PC-9 (cell line): ENCODE measurements at regions not wholly inside any gene's neighbourhood (a gene's known extent, or its start where the extent isn't known, plus 50 kb on each side); places are given as distances from the start of the nearest gene placed in this dataset.

ENCODE experiments used
- BruUV-seq: library from RNA; stranded (reverse); fragments of 400-500 nt; replicated peaks from 2 replicates; lab custom pipeline; 2021; lab: Mats Ljungman, UMichigan
- CTCF ChIA-PET: fragments of 300-600 bp; sonication (Branson Sonifier 250); formaldehyde crosslinking; loops from one replicate; lab custom pipeline; 2022; ENCODE audit warnings: antibody characterized with exemption; lab: Charles Lee
- POLR2A ChIA-PET: fragments of 300-600 bp; sonication (Branson Sonifier 250); formaldehyde crosslinking; loops from one replicate; lab custom pipeline; 2022; ENCODE audit warnings: antibody characterized with exemption; ENCODE audit not compliant: unreplicated experiment; lab: Charles Lee
- DNase-seq, 2 experiments: peaks; one replicate each; pipeline versions ENCODE4 v3.0.0 to v3.0.0-alpha.2; 2015 to 2022; ENCODE audit warnings: mixed read lengths in 1 of 2
- H2AFZ ChIP-seq: fragments of 200-600 bp; sonication (generic); 2 replicates; pipeline ENCODE4 v1.8.1; 2017; ENCODE audit warnings: antibody characterized with exemption
- H3F3A ChIP-seq: fragments of 200-600 bp; sonication (generic); 2 replicates; pipeline ENCODE4 v1.8.1; 2017; ENCODE audit warnings: antibody characterized with exemption, mild to moderate bottlenecking, low read depth; ENCODE audit not compliant: insufficient read depth
- H3K27ac ChIP-seq: fragments of 200-600 bp; sonication (generic); 2 replicates; pipeline ENCODE4 v1.6.1; 2016; ENCODE audit warnings: mixed run types
- H3K27me3 ChIP-seq: fragments of 200-600 bp; sonication (generic); 2 replicates; pipeline ENCODE4 v1.6.1; 2016; ENCODE audit warnings: low read depth, mixed run types; ENCODE audit not compliant: insufficient read depth
- H3K36me3 ChIP-seq: fragments of 200-600 bp; sonication (generic); 2 replicates; pipeline ENCODE4 v1.6.1; 2016; ENCODE audit warnings: low read depth, mixed run types
- H3K4me1 ChIP-seq: fragments of 200-600 bp; sonication (generic); replicated peaks from 2 replicates; pipeline ENCODE4 v1.6.1; 2016; ENCODE audit warnings: mixed run types; ENCODE audit not compliant: insufficient read depth
- H3K4me2 ChIP-seq: fragments of 200-600 bp; sonication (generic); 2 replicates; pipeline ENCODE4 v1.6.1; 2017; ENCODE audit warnings: mixed run types
- H3K4me3 ChIP-seq: fragments of 200-600 bp; sonication (generic); 2 replicates; pipeline ENCODE4 v1.6.1; 2016; ENCODE audit warnings: mixed run types
- H3K79me2 ChIP-seq: fragments of 200-600 bp; sonication (generic); 2 replicates; pipeline ENCODE4 v1.6.1; 2017; ENCODE audit warnings: low read depth, mixed run types
- H3K9me2 ChIP-seq: fragments of 200-600 bp; sonication (generic); 2 replicates; pipeline ENCODE4 v1.8.1; 2017; ENCODE audit warnings: mild to moderate bottlenecking; ENCODE audit not compliant: insufficient read depth
- H3K9me3 ChIP-seq: fragments of 200-600 bp; sonication (generic); 2 replicates; pipeline ENCODE4 v1.8.1; 2016; ENCODE audit warnings: low read depth; ENCODE audit not compliant: insufficient read depth
- H4K20me1 ChIP-seq: fragments of 200-600 bp; sonication (generic); 2 replicates; pipeline ENCODE4 v1.8.1; 2017; ENCODE audit not compliant: insufficient read depth
- EZH2 ChIP-seq: fragments of 200-600 bp; sonication (generic); IDR thresholded peaks from 2 replicates; pipeline ENCODE4 v1.8.0; 2017; ENCODE audit warnings: antibody characterized with exemption, low read depth
- intact Hi-C: fragments of 100-400 bp; cut with micrococcal nuclease; formaldehyde crosslinking; loops from one replicate; pipeline ENCODE4 v1.10.0; 2022; ENCODE audit not compliant: unreplicated experiment
- TF ChIP-seq, protein P1 (sequence below): fragments of 200-600 bp; sonication (generic); conservative IDR thresholded peaks from 2 replicates; pipeline ENCODE4 v1.6.1; 2017; ENCODE audit warnings: mixed run types, antibody characterized with exemption, mild to moderate bottlenecking, moderate library complexity

DNA sequence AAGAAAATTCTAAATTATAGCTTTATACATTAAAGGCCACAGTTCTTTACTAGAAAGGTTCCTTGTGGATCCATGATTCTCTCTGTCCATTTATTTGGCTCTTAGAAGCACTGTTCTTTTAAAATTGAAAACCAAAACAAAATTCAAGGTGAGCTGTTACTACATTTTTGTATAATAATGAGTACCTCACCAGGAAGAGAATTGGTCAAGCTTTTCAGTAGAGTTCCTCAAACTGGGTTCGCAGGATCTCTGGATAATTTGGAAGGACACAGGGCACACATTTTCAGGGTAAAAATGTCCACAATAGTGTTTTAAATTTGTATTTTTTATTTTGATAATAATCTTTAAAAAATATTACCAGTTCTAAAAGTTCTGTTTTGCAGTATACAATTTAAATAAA is 93.0 kb downstream of the PPP1R3A start:
- CTCF ChIA-PET, result no interaction called here
- no peaks in the 10 kb centered on the region for H3K79me2 ChIP-seq
- H3K36me3 ChIP-seq, result no peaks in the 10 kb centered on the region

DNA sequence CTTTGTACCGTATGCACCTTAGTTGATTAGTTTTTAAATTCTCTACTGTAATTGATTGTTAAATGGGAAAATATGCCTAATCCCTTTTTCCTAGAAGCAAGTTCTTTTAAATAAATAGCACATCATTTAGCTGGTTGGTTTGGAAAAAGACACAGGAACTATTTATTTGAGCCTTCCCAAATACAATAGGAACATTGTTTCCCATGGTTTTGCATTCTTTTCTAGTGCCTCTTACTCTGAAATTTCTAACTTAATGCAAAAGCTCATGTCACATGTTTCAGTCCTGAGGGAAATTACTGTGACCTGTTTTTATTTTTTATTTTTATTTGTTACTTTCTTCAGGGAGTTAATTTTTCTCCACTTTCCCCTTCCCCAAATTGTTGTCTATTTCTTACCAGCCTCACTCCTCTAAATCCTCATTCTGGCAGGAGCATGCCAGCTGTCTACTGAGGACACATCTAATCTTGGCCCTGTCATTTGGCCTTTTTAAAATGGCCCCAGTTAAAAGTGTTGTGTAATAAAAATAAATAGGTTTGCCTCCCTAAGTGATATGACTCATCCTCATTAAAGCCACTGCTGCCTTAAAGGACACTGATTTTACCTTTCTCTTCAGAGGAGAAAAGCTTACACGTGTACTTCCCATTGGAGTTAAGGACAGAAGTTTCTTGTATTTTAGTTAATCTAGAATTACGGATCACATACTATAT is 94.5 kb downstream of the PPP1R3A start:
- Histone ChIP-seq H3K36me3 (no peaks in the 10 kb centered on the region), H3K9me3 (no peaks in the 10 kb centered on the region), H4K20me1 (no peaks in the 10 kb centered on the region), H3F3A (no peaks in the 10 kb centered on the region), H3K79me2 (no peaks in the 10 kb centered on the region), H3K4me3 (no peak overlapping the region), H3K9me2 (no peaks in the 10 kb centered on the region), H3K27me3 (no peaks in the 10 kb centered on the region), H3K27ac (no peak overlapping the region), H2AFZ (no peak overlapping the region), H3K4me1 (no peaks in the 10 kb centered on the region), H3K4me2 (no peak overlapping the region)
- TF ChIP-seq, protein P1, sequence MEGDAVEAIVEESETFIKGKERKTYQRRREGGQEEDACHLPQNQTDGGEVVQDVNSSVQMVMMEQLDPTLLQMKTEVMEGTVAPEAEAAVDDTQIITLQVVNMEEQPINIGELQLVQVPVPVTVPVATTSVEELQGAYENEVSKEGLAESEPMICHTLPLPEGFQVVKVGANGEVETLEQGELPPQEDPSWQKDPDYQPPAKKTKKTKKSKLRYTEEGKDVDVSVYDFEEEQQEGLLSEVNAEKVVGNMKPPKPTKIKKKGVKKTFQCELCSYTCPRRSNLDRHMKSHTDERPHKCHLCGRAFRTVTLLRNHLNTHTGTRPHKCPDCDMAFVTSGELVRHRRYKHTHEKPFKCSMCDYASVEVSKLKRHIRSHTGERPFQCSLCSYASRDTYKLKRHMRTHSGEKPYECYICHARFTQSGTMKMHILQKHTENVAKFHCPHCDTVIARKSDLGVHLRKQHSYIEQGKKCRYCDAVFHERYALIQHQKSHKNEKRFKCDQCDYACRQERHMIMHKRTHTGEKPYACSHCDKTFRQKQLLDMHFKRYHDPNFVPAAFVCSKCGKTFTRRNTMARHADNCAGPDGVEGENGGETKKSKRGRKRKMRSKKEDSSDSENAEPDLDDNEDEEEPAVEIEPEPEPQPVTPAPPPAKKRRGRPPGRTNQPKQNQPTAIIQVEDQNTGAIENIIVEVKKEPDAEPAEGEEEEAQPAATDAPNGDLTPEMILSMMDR, result no peak
- TF ChIP-seq EZH2, result no peak
- BruUV-seq, result no TSS peak
- POLR2A ChIA-PET, result no interaction called here
- intact Hi-C loops, result no loop called here
- CTCF ChIA-PET, result no interaction called here
- no peak for DNase-seq

More for the DNA sequence above, 93.0 kb downstream of the PPP1R3A start:
- Histone ChIP-seq H3K4me2 (no peak overlapping the region), H3K4me1 (no peaks in the 10 kb centered on the region), H3K4me3 (no peak overlapping the region), H2AFZ (no peak overlapping the region), H3K27me3 (no peaks in the 10 kb centered on the region), H3K9me3 (no peaks in the 10 kb centered on the region), H3K9me2 (no peaks in the 10 kb centered on the region), H3F3A (no peaks in the 10 kb centered on the region), H4K20me1 (no peaks in the 10 kb centered on the region), H3K27ac (no peak overlapping the region)
- intact Hi-C loops, result no loop called here
- DNase-seq, result no peak
- POLR2A ChIA-PET, result no interaction called here
- no TSS peak for BruUV-seq
- TF ChIP-seq, protein P1, result no peak
- TF ChIP-seq EZH2, result no peak

DNA sequence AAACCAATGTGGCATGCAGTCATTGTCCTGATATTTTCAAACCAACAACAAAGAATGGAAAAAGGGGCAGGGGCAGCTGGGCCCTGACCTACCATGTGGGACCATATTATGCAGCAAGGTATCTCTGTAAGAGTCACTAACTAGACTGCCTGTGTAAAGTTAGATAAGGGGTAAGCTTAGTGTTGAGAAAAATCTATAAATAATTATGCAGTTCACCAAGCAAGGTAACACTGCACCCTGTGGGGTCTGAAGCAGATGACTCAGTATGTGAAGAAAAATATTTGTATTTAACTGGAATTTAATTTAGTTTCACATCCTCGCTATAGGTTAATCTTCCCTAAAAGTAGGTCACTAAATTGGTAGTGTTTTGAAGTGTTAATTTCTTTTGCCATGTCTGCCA is 99.3 kb downstream of the PPP1R3A start:
- CTCF ChIA-PET, result no interaction called here
- DNase-seq, result no peak

More for the DNA sequence above, 99.3 kb downstream of the PPP1R3A start:
- Histone ChIP-seq H3K27ac (no peak overlapping the region), H3K4me1 (no peaks in the 10 kb centered on the region), H3K36me3 (no peaks in the 10 kb centered on the region), H3K9me3 (no peaks in the 10 kb centered on the region), H3K4me2 (no peak overlapping the region), H3K9me2 (no peaks in the 10 kb centered on the region), H4K20me1 (no peaks in the 10 kb centered on the region), H3K4me3 (no peak overlapping the region), H2AFZ (no peak overlapping the region), H3F3A (no peaks in the 10 kb centered on the region), H3K79me2 (no peaks in the 10 kb centered on the region), H3K27me3 (no peaks in the 10 kb centered on the region)
- POLR2A ChIA-PET, result no interaction called here
- TF ChIP-seq, protein P1, result no peak
- TF ChIP-seq EZH2, result no peak
- intact Hi-C loops, result no loop called here
- BruUV-seq, result no TSS peak
